Muscle layer of duodenum (tissue), 2 donors: ENCODE measurements at regions not wholly inside any gene's neighbourhood (a gene's known extent, or its start where the extent isn't known, plus 50 kb on each side); places are given as distances from the start of the nearest gene placed in this dataset.

ENCODE experiments used
- H3K27ac ChIP-seq: one replicate; pipeline ENCODE4 v1.7.0; 2013; ENCODE audit warnings: mild to moderate bottlenecking, low read length
- H3K27me3 ChIP-seq: one replicate; pipeline ENCODE4 v1.7.0; 2013; ENCODE audit warnings: low read depth, mild to moderate bottlenecking, control low read depth, low read length
- H3K36me3 ChIP-seq, 2 donors: one replicate each; pipeline ENCODE4 v1.7.0; 2013; ENCODE audit warnings: low read length in 2 of 2, control low read depth in 1 of 2, mild to moderate bottlenecking in 1 of 2; ENCODE audit not compliant: insufficient read depth in 2 of 2, control insufficient read depth in 1 of 2
- H3K4me1 ChIP-seq, 2 donors: one replicate each; pipeline ENCODE4 v1.7.0; 2013; ENCODE audit warnings: low read length in 2 of 2, mild to moderate bottlenecking in 2 of 2, control low read depth in 1 of 2, moderate library complexity in 1 of 2; ENCODE audit not compliant: insufficient read depth in 2 of 2, control insufficient read depth in 1 of 2
- H3K4me3 ChIP-seq, 2 donors: one replicate each; pipeline ENCODE4 v1.7.0; 2013; ENCODE audit warnings: low read length in 2 of 2, low read depth in 1 of 2, mild to moderate bottlenecking in 1 of 2
- H3K9me3 ChIP-seq, 2 donors: one replicate each; pipeline ENCODE4 v1.7.0; 2013; ENCODE audit warnings: low read length in 2 of 2, control low read depth in 1 of 2, mild to moderate bottlenecking in 1 of 2; ENCODE audit not compliant: control insufficient read depth in 1 of 2
- donor health status: healthy.

DNA sequence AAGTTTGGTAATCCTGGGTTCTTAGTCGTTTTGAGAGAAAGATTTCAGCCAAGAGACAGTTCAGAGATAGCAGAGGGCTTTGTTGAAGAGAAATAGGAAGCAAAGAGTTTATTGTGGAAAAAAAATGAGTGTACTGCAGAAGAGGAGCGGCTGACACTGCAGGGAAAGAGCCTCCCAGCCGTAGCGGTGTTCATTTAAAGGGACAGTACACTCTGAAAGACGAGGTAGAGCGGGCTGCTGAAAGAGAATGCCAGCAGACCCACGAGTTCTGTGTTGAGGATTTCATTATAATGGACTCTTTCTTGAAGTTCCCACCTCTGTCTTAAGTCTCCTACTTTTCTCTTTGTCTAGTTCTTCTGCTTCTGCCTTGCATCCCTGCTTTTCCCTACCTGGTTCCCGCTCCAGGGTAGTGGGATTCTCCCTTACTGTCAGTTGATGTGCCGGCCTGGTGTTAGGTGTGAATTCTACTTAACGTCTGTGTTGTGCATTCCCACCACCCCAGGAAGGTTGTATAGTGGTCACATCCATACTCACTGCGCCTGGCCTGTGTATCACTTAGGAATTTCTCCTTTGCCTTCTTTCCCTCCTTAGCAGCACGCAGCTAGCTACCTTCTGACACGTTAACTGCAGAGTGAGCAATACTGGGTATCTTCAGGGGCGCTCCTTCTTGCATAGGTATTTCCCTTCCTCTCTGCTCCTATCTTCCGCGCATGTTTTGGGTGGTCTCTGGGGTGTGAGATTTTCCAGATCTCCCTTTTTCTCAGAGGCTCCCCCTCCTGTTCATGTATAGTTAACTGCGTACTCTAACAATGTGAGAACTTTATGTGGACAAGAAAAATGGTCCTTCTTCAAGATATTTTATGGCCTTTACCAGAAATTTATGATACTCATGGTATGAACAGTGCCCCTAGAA is 164.5 kb downstream of the PTH2R start:
- Histone ChIP-seq H3K4me3 (no peak overlapping the region), H3K27me3 (no peaks in the 10 kb centered on the region), H3K9me3 (no peaks in the 10 kb centered on the region), H3K36me3 (no peaks in the 10 kb centered on the region), H3K27ac (no peak overlapping the region), H3K4me1 (no peaks in the 10 kb centered on the region)

GRCh38 chr2:208571764-208572131 is 165.2 kb downstream of the PTH2R start:
- Histone ChIP-seq H3K4me3 (no peak overlapping the region), H3K4me1 (no peaks in the 10 kb centered on the region), H3K9me3 (no peaks in the 10 kb centered on the region), H3K27ac (no peak overlapping the region), H3K36me3 (no peaks in the 10 kb centered on the region), H3K27me3 (no peaks in the 10 kb centered on the region)

DNA sequence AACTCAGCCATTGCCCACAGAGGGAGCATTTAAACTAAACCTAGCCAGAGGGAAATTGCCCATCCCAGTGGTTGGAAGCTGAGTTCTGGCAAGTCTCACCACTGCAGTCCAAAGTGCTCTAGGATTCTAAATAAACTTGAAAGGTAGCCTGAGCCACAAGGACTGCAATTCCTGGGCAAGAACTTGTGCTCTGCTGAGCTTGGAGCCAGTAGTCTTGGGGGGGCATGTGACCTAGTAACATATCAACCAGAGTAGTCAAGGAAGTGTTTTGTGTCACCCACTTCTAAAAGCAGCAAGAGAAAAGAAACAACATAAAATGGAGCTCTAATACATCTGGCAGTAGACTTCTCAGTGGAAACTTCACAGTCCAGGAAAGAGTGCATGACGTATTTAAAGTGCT is 167.0 kb downstream of the PTH2R start:
- no peaks in the 10 kb centered on the region for H3K4me1 ChIP-seq
- no peaks in the 10 kb centered on the region for H3K27me3 ChIP-seq
- no peaks in the 10 kb centered on the region for H3K9me3 ChIP-seq
- no peak overlapping the region for H3K27ac ChIP-seq
- no peak overlapping the region for H3K4me3 ChIP-seq
- no peaks in the 10 kb centered on the region for H3K36me3 ChIP-seq

- no peaks in the 10 kb centered on the region for H3K4me1 ChIP-seq
- H3K4me3 ChIP-seq, result no peak overlapping the region
- no peaks in the 10 kb centered on the region for H3K36me3 ChIP-seq
- H3K9me3 ChIP-seq, result no peaks in the 10 kb centered on the region
- no peaks in the 10 kb centered on the region for H3K27me3 ChIP-seq
- H3K27ac ChIP-seq, result no peak overlapping the region
Measured at GRCh38 chr2:208579678-208580077, 173.1 kb downstream of the PTH2R start.

DNA sequence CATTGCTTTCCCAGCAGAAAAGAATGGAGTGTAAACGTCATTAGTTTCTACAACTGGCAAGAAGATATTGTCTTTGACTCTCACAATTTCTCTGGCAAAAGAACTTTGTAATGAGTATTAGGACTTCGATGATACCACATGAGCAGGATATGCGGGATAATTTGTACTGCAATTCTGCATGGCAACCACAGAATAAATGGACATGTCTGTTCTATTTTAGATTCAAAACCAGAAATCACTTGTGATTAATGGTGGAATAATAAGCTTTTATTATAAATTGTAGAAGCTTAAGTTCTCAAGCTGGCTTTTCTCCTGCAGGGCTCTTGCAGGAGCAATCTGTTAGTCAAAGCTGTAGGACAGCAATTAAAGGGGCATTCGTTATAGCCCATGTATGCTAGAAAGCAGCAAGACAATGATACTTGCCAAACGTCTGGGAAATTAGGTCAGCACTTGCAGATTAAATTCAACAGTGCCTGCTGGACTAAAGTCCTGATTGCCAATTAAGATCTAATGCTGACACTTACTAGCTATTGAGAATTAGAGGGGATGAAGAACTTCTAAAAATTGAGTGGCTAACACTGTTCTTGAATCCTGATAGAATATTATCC is 177.9 kb downstream of the PTH2R start:
- H3K27me3 ChIP-seq, result no peaks in the 10 kb centered on the region
- H3K4me1 ChIP-seq, result no peaks in the 10 kb centered on the region
- no peak overlapping the region for H3K4me3 ChIP-seq
- no peaks in the 10 kb centered on the region for H3K36me3 ChIP-seq
- H3K27ac ChIP-seq, result no peak overlapping the region
- no peaks in the 10 kb centered on the region for H3K9me3 ChIP-seq

GRCh38 chr2:208586516-208586915 is 179.9 kb downstream of the PTH2R start:
- Histone ChIP-seq H3K4me1 (no peaks in the 10 kb centered on the region), H3K4me3 (no peak overlapping the region), H3K9me3 (no peaks in the 10 kb centered on the region), H3K27me3 (no peaks in the 10 kb centered on the region), H3K36me3 (no peaks in the 10 kb centered on the region), H3K27ac (no peak overlapping the region)

DNA sequence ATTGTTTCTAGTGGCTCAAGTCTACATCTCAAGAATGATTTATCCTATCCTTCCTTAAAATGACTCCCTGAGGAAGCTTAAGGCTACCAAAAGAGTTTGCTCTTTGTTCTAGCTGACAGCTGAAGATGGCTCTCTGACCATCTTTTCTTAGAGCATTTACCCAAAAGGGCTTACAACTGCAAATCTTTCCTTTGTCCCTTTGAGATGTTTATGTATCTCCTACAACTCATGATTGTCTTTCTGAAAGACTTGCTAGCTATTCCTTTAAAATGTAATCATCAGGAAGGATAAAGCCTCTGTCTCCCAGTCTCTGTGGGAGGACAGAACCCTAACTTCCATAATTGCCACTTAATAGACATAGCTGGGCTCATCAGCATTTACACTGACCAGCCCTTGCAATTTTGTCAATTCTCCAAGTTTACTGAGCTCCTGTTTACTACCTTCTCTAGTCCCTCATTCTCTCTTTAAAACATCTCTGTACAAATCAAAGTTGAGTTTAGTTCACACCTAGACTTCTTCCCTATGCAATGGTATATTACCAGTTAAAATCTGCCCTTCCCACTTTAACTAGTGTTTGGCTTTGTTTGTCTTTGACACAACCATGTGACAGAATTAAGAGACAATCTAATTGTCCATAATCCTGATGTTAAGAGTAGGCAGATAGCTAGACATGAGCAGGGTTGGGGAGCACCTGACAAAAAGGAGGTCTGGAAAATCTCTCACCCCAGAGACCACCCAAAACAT is 188.2 kb downstream of the PTH2R start:
- Histone ChIP-seq H3K4me1 (no peaks in the 10 kb centered on the region), H3K4me3 (no peak overlapping the region), H3K36me3 (no peaks in the 10 kb centered on the region), H3K27ac (no peak overlapping the region), H3K9me3 (no peaks in the 10 kb centered on the region), H3K27me3 (no peaks in the 10 kb centered on the region)

DNA sequence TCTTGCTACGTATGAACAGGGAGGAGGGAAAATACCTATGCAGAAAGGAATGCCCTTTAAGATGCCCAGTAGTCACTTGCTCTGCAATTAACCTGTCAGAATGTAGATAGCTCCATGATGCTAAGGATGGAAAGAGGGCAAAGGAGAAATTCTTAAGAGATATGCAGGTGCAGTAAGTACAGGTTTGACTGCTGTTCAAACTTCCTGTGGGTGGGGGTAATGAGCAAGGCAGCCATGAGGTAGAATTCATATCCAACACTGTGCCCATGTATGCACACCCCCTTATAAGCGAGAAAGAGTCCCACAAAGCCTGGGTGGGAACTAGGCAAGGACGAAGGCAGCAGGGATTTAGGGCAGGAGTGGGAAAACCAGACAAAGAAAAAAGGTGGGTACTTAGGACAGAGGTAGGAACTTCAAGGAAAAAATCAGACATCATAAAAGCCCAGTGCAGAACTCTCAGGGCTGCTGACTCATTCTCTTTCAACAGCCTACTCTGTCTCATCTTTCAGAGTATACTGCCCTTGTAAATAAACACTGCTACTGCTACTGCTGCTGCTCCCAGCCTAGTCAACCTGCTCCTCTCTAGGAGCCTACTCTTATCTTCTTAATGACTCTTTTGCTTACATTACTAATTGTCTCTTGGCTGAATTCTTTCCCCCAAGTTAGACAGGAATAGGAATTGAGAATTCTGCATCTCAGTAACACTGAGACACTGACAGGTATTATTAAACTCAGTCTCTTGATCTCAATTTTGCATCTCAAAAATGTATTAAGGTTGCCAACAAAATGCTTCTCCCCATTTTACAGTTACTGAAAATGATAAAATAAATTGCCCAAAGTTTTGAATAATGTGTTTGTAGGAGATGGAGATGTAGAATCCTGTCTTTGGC is 189.0 kb downstream of the PTH2R start:
- no peak overlapping the region for H3K27ac ChIP-seq
- H3K4me3 ChIP-seq, result no peak overlapping the region
- H3K36me3 ChIP-seq, result no peaks in the 10 kb centered on the region
- no peaks in the 10 kb centered on the region for H3K9me3 ChIP-seq
- no peaks in the 10 kb centered on the region for H3K27me3 ChIP-seq
- H3K4me1 ChIP-seq, result no peaks in the 10 kb centered on the region

DNA sequence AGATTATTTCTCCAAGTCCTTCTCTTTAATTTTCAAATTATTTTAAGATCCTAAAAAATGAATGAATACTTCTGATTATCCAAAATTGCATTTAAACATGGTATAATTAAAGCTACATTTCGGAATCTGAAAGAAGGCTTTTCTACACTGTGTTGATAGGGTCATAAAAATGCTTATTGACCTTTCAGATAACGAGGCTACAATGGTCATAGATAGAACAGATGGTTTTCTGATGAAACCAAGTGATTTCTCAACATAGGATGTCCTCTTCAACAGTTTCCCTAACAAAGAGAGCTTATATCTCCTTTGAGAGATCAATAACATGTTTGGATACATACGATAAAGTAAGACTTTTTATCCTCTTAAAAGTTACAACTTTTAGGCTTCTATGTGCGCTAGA is 201.1 kb downstream of the PTH2R start:
- H3K36me3 ChIP-seq, result no peaks in the 10 kb centered on the region
- H3K27me3 ChIP-seq, result no peaks in the 10 kb centered on the region
- H3K27ac ChIP-seq, result no peak overlapping the region
- H3K4me1 ChIP-seq, result no peaks in the 10 kb centered on the region
- no peaks in the 10 kb centered on the region for H3K9me3 ChIP-seq
- no peak overlapping the region for H3K4me3 ChIP-seq

- H3K4me1 ChIP-seq, result no peaks in the 10 kb centered on the region
- H3K9me3 ChIP-seq, result no peaks in the 10 kb centered on the region
- no peaks in the 10 kb centered on the region for H3K27me3 ChIP-seq
- no peak overlapping the region for H3K4me3 ChIP-seq
- no peaks in the 10 kb centered on the region for H3K36me3 ChIP-seq
- H3K27ac ChIP-seq, result no peak overlapping the region
Measured at GRCh38 chr2:208608122-208608835, 201.7 kb downstream of the PTH2R start.
